ENCODE measurements at regions not wholly inside any gene's neighbourhood (a gene's known extent, or its start where the extent isn't known, plus 50 kb on each side); places are given as distances from the start of the nearest gene placed in this dataset.
"Not testable (repeated sequence)": the region's sequence is repeated elsewhere in the genome, so short reads cannot be mapped to it uniquely, and the experiment has no call there.

DNA sequence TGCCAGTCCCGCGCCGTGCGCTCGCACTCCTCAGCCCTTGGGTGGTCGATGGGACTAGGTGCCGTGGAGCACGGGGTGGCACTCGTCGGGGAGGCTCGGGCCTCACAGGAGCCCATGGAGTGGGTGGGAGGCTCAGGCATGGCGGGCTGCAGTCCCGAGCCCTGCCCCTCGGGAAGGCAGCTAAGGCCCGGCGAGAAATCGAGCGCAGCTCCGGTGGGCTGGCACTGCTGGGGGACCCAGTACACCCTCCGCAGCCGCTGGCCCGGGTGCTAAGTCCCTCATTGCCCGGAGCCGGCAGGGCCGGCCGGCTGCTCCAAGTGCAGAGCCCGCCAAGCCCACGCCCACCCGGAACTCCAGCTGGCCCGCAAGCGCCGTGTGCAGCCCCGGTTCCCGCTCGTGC is 756.9 kb upstream of the SOX11 start:
- H3K27me3 ChIP-seq (ENCODE audit: control insufficient read depth, insufficient read depth, low read length); H3K27ac ChIP-seq (ENCODE audit: low read depth, low read length); H3K9ac ChIP-seq (ENCODE audit: low read length); H3K4me3 ChIP-seq (ENCODE audit: low read length); H3K4me1 ChIP-seq (ENCODE audit: control insufficient read depth, insufficient read depth, low read length); H3K36me3 ChIP-seq (ENCODE audit: control insufficient read depth, insufficient read depth, low read length): not testable (repeated sequence)

DNA sequence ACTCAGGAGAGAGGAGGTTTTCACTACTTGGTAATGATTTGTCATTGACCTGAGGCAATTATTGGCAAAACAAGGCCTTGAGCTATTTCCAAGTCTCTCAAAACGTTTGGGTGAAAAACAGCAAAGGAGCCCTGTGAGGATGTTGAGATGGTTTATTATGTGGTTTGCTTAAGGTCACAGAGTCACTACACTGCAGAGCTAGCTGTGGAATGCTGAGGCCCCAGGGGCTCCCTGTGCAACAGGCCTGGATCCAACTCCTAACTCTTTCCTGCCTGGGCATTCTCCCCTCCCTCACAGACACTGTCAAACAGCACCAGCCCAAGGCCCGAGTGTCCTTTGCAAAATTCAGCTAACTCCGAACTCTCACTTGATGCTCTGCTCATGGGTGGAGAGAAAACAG is 754.6 kb upstream of the SOX11 start:
- H3K4me3 ChIP-seq (ENCODE audit: low read length): no peak overlapping the region
- no peaks in the 10 kb centered on the region for H3K36me3 ChIP-seq (ENCODE audit: control insufficient read depth, insufficient read depth, low read length)
- no peaks in the 10 kb centered on the region for H3K27me3 ChIP-seq (ENCODE audit: control insufficient read depth, insufficient read depth, low read length)
- no peaks in the 10 kb centered on the region for H3K4me1 ChIP-seq (ENCODE audit: control insufficient read depth, insufficient read depth, low read length)
- H3K9ac ChIP-seq (ENCODE audit: low read length): no peak overlapping the region
- H3K27ac ChIP-seq (ENCODE audit: low read depth, low read length): no peak overlapping the region

DNA sequence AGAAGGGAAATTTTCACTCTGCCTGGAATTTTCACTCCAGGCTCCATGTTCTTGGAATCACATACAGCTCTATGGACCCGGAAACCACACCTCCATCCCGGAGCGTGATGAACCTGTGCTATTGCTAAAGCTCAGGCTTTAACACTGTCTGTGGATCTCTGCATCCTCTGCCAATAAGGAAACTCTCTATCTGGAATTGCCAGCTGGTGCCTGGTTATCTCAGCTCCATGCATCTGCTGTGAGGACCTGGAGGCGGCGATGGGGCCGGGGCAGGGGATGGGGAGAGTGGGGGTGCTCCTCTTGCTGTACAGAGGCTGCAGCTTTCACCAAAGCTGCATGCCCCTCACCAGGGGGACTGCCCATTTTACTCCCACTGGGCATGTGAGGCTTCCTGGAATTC is 754.0 kb upstream of the SOX11 start:
- H3K27ac ChIP-seq (ENCODE audit: low read depth, low read length): no peak overlapping the region
- no peaks in the 10 kb centered on the region for H3K36me3 ChIP-seq (ENCODE audit: control insufficient read depth, insufficient read depth, low read length)
- no peak overlapping the region for H3K4me3 ChIP-seq (ENCODE audit: low read length)
- no peaks in the 10 kb centered on the region for H3K4me1 ChIP-seq (ENCODE audit: control insufficient read depth, insufficient read depth, low read length)
- H3K9ac ChIP-seq (ENCODE audit: low read length): no peak overlapping the region
- H3K27me3 ChIP-seq (ENCODE audit: control insufficient read depth, insufficient read depth, low read length): no peaks in the 10 kb centered on the region

DNA sequence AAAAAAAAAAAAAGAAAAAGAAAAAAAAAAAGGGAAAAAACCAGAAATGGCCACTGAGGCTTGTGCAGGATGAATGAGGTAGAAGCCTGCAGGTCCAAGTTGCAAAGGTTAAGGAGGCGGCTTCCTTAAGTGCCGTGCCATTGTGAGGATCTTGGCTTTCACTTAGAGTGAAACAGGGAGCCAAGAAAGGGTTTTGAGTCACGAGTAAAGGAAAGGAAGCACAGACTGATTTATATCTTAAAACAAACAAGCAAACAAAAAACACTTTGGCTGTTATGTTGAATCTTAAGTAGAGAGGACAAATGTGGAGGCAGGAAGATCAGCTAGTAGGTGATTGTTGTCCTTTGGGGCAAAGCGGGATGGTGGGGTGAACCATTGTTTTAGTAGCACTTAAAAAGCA is 749.7 kb upstream of the SOX11 start:
- Histone ChIP-seq H3K9ac (ENCODE audit: low read length) (no peak overlapping the region), H3K4me3 (ENCODE audit: low read length) (no peak overlapping the region), H3K4me1 (ENCODE audit: control insufficient read depth, insufficient read depth, low read length) (no peaks in the 10 kb centered on the region), H3K27ac (ENCODE audit: low read depth, low read length) (no peak overlapping the region), H3K27me3 (ENCODE audit: control insufficient read depth, insufficient read depth, low read length) (no peaks in the 10 kb centered on the region), H3K36me3 (ENCODE audit: control insufficient read depth, insufficient read depth, low read length) (no peaks in the 10 kb centered on the region)

DNA sequence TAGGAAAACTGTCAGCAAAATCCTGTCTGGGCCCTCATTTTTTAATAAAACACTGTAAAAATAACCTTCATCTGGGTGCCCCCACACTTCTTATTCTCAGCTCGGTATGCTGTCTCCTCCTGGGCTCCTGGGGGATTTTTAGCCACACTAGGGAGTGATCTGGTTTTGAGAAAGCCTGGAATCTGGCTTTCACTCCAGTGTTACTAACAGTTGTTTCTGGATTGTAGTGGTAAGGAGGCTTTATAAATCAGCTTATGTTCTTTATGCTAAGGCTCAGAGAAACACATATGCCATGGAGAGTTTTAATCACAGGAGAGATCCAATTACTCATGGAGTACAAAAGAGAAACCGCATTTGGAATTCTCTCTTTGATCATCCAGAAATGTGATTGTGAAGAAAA is 744.3 kb upstream of the SOX11 start:
- Histone ChIP-seq H3K27ac (ENCODE audit: low read depth, low read length) (no peak overlapping the region), H3K36me3 (ENCODE audit: control insufficient read depth, insufficient read depth, low read length) (no peaks in the 10 kb centered on the region), H3K4me3 (ENCODE audit: low read length) (no peak overlapping the region), H3K27me3 (ENCODE audit: control insufficient read depth, insufficient read depth, low read length) (no peaks in the 10 kb centered on the region), H3K4me1 (ENCODE audit: control insufficient read depth, insufficient read depth, low read length) (no peaks in the 10 kb centered on the region), H3K9ac (ENCODE audit: low read length) (no peak overlapping the region)

DNA sequence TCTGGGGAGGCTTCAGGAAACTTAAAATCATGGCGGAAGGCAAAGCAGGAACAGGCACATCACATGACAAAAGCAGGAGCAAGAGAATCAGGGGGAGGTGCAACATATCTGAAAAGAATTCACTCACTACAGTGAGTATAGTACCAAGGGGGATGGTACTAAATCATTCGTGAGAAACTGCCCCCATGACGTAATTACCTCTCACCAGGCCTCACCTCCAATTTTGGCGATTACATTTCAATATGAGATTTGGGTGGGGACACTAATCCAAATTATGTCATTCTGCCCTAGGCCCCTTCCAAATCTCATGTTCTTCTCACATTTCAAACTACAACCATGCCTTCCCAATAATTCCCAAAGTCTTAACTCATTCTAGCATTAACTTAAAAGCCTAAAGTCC is 740.8 kb upstream of the SOX11 start:
- Histone ChIP-seq H3K9ac (ENCODE audit: low read length) (no peak overlapping the region), H3K27ac (ENCODE audit: low read depth, low read length) (no peak overlapping the region), H3K36me3 (ENCODE audit: control insufficient read depth, insufficient read depth, low read length) (no peaks in the 10 kb centered on the region), H3K4me3 (ENCODE audit: low read length) (no peak overlapping the region), H3K4me1 (ENCODE audit: control insufficient read depth, insufficient read depth, low read length) (no peaks in the 10 kb centered on the region), H3K27me3 (ENCODE audit: control insufficient read depth, insufficient read depth, low read length) (no peaks in the 10 kb centered on the region)

DNA sequence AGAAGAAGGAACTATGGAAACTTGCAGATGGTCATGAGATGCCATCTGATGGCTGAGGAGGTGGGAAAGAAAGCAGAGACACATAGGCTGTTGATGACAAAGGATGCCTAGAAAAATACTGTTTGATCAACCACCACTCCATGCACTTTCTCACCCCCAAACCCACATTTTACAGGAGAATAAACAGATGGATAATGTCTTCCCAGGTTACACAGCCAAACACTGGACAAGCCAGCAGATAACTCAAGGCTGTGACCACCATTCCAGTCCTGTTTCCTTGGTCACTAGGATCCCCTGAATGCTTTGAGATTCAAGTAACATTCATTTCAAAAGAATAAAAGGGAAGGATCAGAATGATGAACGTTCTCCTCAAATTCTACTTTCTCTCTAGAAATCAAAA is 733.0 kb upstream of the SOX11 start:
- Histone ChIP-seq H3K4me1 (ENCODE audit: control insufficient read depth, insufficient read depth, low read length) (no peaks in the 10 kb centered on the region), H3K27ac (ENCODE audit: low read depth, low read length) (no peak overlapping the region), H3K4me3 (ENCODE audit: low read length) (no peak overlapping the region), H3K27me3 (ENCODE audit: control insufficient read depth, insufficient read depth, low read length) (no peaks in the 10 kb centered on the region), H3K36me3 (ENCODE audit: control insufficient read depth, insufficient read depth, low read length) (no peaks in the 10 kb centered on the region), H3K9ac (ENCODE audit: low read length) (no peak overlapping the region)

DNA sequence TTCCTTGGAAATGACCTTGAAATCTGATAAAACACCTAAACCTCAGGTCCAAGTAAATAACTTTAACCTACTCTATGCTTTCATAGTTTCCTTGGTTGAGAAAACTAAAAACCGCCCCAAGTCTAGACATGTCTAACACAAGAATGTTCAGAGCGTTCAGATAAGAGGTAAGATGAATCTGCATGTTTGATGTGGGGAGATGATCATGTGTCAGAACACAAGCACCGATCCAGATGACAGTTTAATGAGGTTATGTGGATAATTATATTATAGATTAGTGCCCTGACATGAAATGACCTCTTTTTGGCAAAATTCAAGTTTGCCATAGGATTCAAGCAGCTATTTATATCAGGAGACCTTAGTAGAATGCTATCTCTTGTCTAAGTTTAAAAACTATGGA is 729.8 kb upstream of the SOX11 start:
- Histone ChIP-seq H3K27me3 (ENCODE audit: control insufficient read depth, insufficient read depth, low read length) (no peaks in the 10 kb centered on the region), H3K36me3 (ENCODE audit: control insufficient read depth, insufficient read depth, low read length) (no peaks in the 10 kb centered on the region), H3K4me3 (ENCODE audit: low read length) (no peak overlapping the region), H3K4me1 (ENCODE audit: control insufficient read depth, insufficient read depth, low read length) (no peaks in the 10 kb centered on the region), H3K9ac (ENCODE audit: low read length) (no peak overlapping the region), H3K27ac (ENCODE audit: low read depth, low read length) (no peak overlapping the region)

DNA sequence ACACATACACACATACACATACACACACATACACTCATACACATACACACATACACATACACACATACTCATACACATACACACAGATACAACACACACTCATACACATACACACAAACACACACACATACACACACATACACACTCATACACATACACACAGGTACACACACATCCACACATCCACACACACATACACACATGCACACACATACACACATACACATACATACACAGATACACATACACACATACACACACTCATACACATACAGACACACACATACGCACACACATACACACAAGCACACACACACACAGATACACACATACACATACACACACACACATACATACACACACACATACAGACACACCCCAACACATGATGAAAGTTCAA is 729.1 kb upstream of the SOX11 start:
- no peaks in the 10 kb centered on the region for H3K4me1 ChIP-seq (ENCODE audit: control insufficient read depth, insufficient read depth, low read length)
- no peaks in the 10 kb centered on the region for H3K27me3 ChIP-seq (ENCODE audit: control insufficient read depth, insufficient read depth, low read length)
- no peak overlapping the region for H3K27ac ChIP-seq (ENCODE audit: low read depth, low read length)
- no peak overlapping the region for H3K9ac ChIP-seq (ENCODE audit: low read length)
- H3K36me3 ChIP-seq (ENCODE audit: control insufficient read depth, insufficient read depth, low read length): no peaks in the 10 kb centered on the region
- H3K4me3 ChIP-seq (ENCODE audit: low read length): no peak overlapping the region

DNA sequence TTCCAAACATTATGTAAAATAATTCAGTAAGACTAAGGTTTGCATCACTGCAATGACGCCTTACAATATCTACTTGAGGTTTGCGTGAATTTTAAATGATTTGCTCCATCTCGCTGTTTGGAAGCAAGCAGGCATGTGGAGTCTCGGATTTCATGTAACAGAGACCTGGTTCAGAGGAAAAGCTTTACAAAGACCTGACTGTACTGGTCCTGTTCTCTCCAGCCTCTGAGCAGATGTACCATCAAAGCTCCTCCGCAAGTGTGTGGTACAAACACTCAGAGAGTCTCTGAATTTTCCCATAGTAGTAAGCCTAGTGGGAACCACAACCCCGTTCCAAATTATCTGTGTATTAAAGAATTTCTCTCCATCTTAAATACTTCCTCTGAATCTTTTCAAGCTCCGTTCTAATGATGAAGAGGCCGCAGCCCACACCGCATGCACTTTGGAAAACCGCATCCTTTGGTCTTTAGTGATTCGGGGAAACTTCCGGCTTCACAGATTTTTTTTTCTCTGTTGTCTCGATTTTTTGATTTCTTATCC is 728.1 kb upstream of the SOX11 start:
- H3K27me3 ChIP-seq (ENCODE audit: control insufficient read depth, insufficient read depth, low read length): no peaks in the 10 kb centered on the region
- H3K36me3 ChIP-seq (ENCODE audit: control insufficient read depth, insufficient read depth, low read length): no peaks in the 10 kb centered on the region
- H3K27ac ChIP-seq (ENCODE audit: low read depth, low read length): no peak overlapping the region
- H3K4me1 ChIP-seq (ENCODE audit: control insufficient read depth, insufficient read depth, low read length): no peaks in the 10 kb centered on the region
- no peak overlapping the region for H3K4me3 ChIP-seq (ENCODE audit: low read length)
- no peak overlapping the region for H3K9ac ChIP-seq (ENCODE audit: low read length)

DNA sequence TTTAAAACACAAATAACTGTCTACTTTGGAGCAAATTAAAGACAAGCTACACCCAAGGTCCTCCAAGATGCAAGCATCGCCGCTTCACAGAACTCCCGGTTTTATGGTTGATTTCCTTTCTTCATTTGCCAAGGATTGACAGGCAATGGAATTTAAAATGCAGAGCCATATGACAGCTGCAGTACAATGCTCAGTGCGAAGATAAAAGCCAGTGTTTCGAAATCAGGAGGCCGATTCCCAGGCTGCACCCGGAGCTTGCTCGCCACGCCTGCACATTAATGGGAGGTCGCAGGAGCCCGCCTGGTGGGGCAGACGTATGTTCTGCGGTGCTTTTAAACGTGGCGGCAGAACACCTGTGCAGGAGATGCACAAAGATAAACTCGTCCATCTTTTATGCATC is 727.6 kb upstream of the SOX11 start:
- no peak overlapping the region for H3K27ac ChIP-seq (ENCODE audit: low read depth, low read length)
- no peaks in the 10 kb centered on the region for H3K27me3 ChIP-seq (ENCODE audit: control insufficient read depth, insufficient read depth, low read length)
- H3K9ac ChIP-seq (ENCODE audit: low read length): no peak overlapping the region
- no peaks in the 10 kb centered on the region for H3K4me1 ChIP-seq (ENCODE audit: control insufficient read depth, insufficient read depth, low read length)
- no peak overlapping the region for H3K4me3 ChIP-seq (ENCODE audit: low read length)
- H3K36me3 ChIP-seq (ENCODE audit: control insufficient read depth, insufficient read depth, low read length): no peaks in the 10 kb centered on the region

DNA sequence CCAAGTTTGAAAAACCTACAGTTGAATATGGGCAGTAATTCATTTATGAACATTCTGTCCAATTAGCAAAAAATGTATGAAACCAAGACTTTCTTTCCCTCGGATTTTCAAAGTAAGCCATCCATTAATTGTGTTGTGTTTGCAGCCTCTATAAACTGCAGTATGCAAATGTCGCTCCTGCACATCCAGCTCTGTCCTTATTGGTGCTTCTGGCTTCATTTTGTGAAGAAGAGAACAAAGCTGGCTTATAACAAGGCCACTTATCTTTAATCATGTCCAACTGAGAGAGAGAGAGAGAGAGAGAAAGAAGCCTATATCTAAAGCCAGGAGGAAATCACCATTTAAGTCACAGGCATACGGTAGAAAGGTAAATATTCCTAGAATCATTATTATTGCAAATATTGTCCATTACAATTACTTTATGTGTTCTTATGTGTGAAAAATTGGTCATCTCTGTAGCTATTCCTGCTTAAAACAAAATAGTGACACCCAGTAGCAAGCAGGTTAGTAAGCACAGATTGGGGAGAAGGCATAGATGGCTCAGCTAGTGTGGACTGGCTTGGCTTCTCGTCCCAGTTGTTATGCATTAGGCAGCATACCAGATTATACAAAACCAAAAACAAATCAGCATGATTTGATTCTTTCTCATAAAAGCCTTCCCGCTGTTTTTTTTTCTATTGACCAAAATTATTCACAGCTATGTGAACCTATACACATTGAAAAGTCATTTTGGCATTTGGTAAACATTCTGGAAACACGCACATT is 726.4 kb upstream of the SOX11 start:
- Histone ChIP-seq H3K36me3 (ENCODE audit: control insufficient read depth, insufficient read depth, low read length) (no peaks in the 10 kb centered on the region), H3K4me3 (ENCODE audit: low read length) (no peak overlapping the region), H3K9ac (ENCODE audit: low read length) (no peak overlapping the region), H3K27ac (ENCODE audit: low read depth, low read length) (no peak overlapping the region), H3K27me3 (ENCODE audit: control insufficient read depth, insufficient read depth, low read length) (no peaks in the 10 kb centered on the region), H3K4me1 (ENCODE audit: control insufficient read depth, insufficient read depth, low read length) (no peaks in the 10 kb centered on the region)

DNA sequence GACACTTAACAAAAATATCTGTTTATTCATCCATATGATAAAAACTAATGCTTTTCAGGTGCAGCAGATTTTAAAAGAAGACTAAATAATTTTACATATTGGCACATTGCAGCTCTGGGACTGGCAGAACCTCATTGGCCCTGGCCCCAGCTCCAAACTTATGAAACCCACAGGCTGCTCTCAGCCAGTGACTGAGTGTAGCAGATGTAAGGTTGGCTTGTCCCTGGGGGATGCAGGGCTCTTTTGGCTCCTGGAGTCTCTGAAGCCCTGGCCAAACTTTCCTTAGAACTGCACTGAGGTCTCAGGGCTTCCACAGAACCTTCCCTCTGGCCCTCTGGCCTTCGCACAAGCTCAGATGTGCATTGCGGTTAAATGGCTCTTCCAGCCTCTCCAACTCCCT is 725.0 kb upstream of the SOX11 start:
- H3K27me3 ChIP-seq (ENCODE audit: control insufficient read depth, insufficient read depth, low read length): no peaks in the 10 kb centered on the region
- no peaks in the 10 kb centered on the region for H3K36me3 ChIP-seq (ENCODE audit: control insufficient read depth, insufficient read depth, low read length)
- H3K4me1 ChIP-seq (ENCODE audit: control insufficient read depth, insufficient read depth, low read length): no peaks in the 10 kb centered on the region
- no peak overlapping the region for H3K4me3 ChIP-seq (ENCODE audit: low read length)
- H3K27ac ChIP-seq (ENCODE audit: low read depth, low read length): no peak overlapping the region
- no peak overlapping the region for H3K9ac ChIP-seq (ENCODE audit: low read length)

All from rectal smooth muscle tissue (tissue), 1 donor.